ENCODE measurements at regions not wholly inside any gene's neighbourhood (a gene's known extent, or its start where the extent isn't known, plus 50 kb on each side); places are given as distances from the start of the nearest gene placed in this dataset.
"Not testable (repeated sequence)": the region's sequence is repeated elsewhere in the genome, so short reads cannot be mapped to it uniquely, and the experiment has no call there.

GRCh38 chr6:120348926-120349325, 985.4 kb downstream of the TBC1D32 start:
- DNase-seq = no peak

- DNase-seq = no peak
These were observed 979.0 kb upstream of the MAN1A1 start for GRCh38 chr6:120328521-120328920.

GRCh38 chr6:120320481-120321162, 971.1 kb upstream of the MAN1A1 start:
- no peak for DNase-seq

GRCh38 chr6:120304223-120304622, 954.7 kb upstream of the MAN1A1 start:
- no peak for DNase-seq

- no peak for DNase-seq
These were observed 954.0 kb upstream of the MAN1A1 start for GRCh38 chr6:120303527-120303926.

DNA sequence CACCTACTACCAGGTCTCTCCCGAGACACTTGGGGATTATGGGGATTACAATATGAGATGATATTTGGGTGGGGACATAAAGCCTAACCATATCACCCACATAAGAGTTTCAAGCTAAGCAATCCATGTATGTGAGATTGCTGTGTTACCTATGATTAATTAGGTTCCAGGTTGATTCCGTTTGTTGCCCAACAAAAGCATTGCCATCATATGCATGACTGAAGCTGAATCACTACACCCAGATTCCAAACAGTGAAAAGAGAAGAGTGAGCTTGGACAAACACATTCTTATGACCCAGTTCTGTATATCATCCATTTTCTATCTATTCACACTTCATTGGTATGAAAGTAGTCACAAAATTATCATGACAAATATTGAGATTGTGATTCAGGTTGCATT, 952.5 kb upstream of the MAN1A1 start:
- no peak for DNase-seq

GRCh38 chr6:120290964-120291363, 941.4 kb upstream of the MAN1A1 start:
- DNase-seq = no peak

DNA sequence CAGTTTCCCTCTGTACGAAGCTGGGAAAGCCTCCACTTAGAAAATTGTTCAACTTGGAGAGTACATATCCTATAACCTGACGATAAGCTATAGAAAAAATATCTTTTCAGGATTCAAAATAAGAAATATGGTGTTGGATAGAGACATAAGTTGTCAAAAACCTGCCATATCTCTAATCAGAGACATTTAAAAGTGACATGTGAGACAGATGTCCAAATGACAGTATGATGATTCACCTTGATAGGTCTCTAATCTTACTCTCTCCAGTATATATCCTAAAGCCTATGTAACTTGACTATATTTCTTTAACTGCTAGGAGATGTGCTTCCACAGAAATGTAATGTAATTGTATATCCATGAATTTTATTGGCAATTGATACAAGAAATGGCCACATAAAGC, 932.4 kb upstream of the MAN1A1 start:
- no peak for DNase-seq

GRCh38 chr6:120279466-120280167, 930.1 kb upstream of the MAN1A1 start:
- DNase-seq = no peak

DNA sequence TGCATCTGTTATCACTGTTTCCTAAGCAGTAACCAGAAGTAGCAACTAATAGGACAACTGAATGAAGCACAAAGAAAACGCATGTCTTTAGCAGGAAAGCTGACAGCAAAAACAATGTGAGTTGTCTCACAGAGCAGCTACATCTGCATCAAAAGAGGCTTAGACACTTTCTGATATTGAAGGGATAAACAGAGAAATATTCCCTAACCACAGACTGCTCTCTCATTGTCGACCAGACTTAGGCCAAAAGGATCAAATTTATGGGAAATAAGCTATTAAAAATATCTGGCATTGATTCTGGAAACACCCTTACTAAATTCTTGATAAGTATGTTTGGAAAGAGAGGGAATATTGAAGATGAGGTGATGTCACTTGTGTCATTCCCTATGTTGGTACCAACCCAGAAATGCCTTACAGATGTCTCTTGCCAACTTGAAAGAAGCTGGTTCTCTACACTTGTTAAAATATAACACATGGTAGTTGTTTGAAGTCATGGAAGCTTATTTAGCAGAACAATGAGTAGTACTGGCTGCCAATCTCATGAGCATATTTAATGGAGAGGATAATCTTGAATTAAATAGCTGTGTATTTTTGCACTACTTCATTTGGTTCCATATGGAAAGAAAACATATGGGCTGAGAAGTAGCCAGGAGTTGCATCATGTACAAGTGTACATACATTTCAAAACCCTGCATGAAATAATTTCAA, 929.3 kb upstream of the MAN1A1 start:
- no peak for DNase-seq

DNA sequence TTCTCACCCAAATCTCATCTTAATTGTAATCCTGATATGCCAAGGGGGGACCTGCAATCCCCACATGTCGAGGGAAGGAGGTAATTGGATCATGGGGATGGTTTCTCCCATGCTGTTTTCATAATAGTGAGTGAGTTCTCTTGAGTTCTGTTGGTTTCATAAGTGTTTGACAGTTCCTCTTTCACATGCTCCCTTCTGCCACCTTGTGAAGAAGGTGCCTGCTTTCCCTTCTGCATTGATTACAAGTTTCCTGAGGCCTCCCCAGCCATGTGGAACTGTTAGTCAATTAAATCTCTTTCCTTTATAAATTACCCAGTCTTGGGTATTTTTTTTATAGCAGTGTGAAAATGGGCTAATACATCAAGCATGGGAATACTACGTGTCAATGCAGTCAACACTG, 925.0 kb upstream of the MAN1A1 start:
- no peak for DNase-seq

GRCh38 chr6:120273411-120273810, 923.9 kb upstream of the MAN1A1 start:
- DNase-seq = no peak

- no peak for DNase-seq
These were observed 922.5 kb upstream of the MAN1A1 start for GRCh38 chr6:120272038-120272437.

- DNase-seq = not testable (repeated sequence)
These were observed 918.7 kb upstream of the MAN1A1 start for GRCh38 chr6:120268256-120268655.

DNA sequence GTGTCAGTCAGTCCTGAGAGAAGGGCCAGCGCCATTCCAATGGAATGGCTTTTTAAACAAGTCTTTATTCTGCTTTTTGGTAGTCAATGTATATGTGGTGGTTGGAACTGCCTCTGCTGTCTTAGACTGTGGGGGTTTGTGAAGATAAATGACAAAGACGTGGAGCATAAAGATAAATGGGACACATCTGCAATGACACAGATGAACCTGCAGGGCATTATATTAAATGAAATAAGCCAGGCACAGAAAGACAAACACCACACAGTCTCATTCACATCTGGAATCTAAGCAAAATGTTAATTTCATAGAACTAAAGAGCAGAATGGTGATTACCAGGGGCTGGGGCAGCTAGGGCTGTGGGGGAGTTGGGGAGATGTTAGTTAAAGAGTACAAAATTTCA, 912.8 kb upstream of the MAN1A1 start:
- DNase-seq = no peak

DNA sequence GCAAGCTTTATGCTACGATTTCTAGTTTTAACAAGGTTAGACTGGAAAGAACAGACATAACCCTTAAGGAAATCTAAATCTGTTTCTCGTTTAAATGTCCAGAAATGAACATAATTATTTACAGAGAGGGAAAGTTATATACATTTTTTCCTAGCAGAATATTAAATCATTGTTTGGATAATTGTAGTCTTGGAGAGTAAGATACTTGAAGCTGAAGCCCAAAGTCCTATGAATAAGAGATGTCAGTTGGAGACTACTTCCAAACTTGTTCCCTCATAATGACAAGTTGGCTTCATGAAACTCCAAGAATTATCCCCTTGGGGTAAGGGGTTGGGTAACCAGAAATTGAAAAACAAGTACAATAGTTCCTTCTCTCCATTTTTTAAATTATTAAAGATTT, 911.1 kb upstream of the MAN1A1 start:
- DNase-seq = no peak

- no peak for DNase-seq
These were observed 905.1 kb upstream of the MAN1A1 start for GRCh38 chr6:120254651-120255050.

DNA sequence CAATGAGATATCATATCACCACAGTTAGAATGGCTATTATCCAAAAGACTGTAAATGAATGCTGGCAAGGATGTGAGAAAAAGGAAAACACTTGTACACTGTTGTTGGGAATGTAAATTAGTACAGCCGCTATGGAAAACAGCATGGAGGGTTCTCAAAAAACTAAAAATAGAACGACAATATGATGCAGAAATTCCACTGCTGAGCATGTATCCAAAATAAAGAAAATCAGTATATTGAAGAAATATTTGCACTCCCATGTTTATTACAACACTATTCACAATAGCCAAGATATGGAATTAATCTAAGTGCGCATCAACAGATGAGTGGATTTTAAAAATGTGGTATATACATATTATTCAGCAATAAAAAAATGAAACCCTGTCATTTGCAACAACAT, 898.9 kb upstream of the MAN1A1 start:
- no peak for DNase-seq

DNA sequence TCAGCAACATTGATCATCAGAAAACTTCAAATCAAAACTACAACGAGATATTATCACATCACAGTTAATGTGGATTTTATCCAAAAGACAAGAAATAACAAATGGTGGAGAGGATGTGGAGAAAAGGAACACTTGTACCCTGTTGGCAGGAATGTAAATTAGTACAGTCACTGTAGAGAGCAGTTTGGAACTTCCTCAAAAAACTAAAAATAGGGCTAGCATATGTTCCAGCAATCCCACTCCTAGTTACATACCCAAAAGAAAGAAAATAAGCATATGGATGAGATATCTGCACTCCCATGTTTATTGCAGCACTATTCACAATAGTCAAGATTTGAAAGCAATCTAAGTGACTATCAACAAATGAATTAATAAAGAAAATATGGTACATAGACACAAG, 887.7 kb upstream of the MAN1A1 start:
- no peak for DNase-seq

DNA sequence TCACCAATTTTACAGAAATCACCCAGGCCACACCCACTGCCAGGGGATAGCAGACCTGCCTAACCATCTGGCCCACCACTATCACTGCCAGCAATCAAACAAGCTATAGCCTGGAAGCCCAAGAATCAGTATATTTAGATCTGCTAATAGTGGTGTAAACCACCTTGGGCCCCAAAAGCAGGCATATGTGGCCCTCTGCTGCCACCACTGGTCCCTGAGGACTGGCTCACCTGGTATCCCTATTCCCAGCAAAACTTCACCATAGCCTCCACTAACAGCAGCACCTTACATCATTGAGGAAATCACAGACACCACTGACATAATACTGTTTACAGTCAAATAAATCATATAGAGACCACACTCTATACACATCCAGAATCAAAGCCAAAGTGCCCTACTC, 880.4 kb upstream of the MAN1A1 start:
- no peak for DNase-seq

DNA sequence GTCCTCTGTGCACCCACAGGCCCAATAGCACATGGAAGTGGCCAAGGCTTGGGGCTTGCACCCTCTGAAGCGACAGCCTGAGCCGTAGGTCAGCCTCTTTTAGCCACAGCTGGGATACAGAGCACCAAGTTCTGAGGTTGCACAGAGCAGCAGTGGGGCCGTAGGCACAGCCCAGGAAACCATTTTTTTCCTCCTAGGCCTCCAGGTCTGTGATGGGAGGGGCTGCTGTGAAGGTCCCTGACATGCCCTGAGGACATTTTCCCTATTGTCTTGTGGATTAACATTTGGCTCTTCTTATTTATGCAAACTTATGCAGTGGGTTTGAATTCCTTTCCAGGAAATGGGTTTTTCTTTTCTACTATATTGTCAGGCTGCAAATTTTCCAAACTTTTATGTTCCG, 878.7 kb upstream of the MAN1A1 start:
- no peak for DNase-seq

DNA sequence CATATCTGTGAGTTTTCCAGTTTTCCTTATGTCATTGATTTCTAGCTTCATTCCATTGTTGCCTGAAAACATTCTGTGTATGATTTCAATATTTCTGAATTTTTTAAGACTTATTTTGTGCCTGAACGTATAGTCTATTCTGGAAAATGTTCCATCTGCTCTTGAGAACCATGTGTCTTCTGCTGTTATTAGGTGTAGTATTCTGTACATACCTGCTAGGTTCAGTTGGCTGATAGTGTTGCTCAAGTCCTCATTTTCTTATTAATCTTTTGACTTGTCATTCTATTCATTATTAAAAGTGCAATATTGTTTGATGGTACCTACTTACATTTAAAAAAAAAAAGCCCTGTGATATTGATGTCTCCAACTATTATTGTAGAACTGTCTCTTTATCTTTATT, 869.8 kb upstream of the MAN1A1 start:
- no peak for DNase-seq

DNA sequence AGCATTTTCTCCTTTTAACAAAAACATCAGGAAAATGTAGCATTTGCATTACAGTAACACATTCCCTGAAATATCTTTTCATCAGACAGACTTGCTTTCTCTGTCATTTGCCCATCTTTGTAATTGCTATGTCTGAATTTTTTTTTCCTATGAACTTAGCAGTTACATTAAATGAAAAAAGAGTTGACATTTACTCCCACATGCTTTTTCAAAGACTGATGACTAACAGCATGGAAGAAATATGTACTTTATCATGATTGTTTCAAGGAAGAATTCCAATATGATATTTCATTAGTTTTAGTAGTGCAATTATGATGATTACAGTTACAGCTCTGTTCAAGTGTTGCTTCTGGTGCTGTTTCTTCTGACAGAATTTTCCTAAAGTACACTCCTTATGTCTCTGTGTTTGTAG, 864.5 kb upstream of the MAN1A1 start:
- DNase-seq = no peak

Data from activated effector memory CD4-positive, alpha-beta T cell treated with Interleukin-2 at 50 U/mL for 16 hours (primary cell).